ENCODE measurements at regions not wholly inside any gene's neighbourhood (a gene's known extent, or its start where the extent isn't known, plus 50 kb on each side); places are given as distances from the start of the nearest gene placed in this dataset.

DNA sequence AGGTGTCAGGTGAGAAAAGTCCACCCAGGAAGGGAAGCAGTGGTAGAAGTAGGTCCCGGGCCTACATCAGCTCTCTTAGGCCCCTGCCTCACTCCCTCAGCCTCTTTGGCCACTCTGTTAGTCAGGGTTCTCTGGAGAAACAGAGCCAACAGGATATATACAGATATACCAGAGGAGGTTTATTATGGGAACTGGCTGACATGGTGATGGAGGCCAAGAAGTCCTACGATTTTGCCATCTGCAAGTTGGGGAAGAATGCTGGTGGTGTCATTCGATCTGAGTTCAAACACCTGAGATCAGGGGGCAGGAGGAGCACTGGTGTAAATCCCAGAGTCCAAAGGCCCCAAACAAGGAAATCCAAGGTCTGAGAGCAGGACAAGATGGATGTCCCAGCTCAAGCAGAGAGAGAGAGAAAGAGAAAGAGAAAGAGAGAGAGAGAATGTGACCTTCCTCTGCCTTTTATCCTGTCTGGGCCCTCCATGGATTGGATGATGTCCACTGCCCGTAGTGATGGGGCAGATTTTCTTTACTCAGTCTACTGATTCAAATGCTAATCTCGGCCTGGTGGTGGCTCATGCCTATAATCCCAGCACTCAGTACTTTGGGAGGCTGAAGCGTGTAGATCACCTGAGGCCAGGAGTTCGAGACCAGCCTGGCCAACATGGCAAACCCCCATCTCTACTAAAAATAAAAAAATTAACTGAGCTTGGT, 111.1 kb upstream of the MYCN start:
- TF ChIP-seq POLR2A (IDR thresholded peaks at IDR 0.05) (no peak), CTCF (IDR thresholded peaks at IDR 0.05) (no peak)

Measured in body of pancreas (tissue), 4 donors.